Anterior cingulate cortex (tissue), 58 donors: ENCODE measurements at regions not wholly inside any gene's neighbourhood (a gene's known extent, or its start where the extent isn't known, plus 50 kb on each side); places are given as distances from the start of the nearest gene placed in this dataset.
A peak's percentile ranks its signal among the peaks of the same experiment; 100 is the strongest.

Experiments used
- DNase-seq, 58 donors: peaks; one replicate each; lab custom pipeline; 2025; lab: John Stamatoyannopoulos, UW

- DNase-seq = no peak
Observed at GRCh38 chr1:86231076-86231475, 74.5 kb upstream of the COL24A1 start.

- no peak for DNase-seq
Observed at GRCh38 chr1:86229405-86229975, 72.9 kb upstream of the COL24A1 start.

- peak in 5 of 58 donors; percentile 0 to 7 (median 3) for DNase-seq
Observed at GRCh38 chr1:86228546-86228945, 72.0 kb upstream of the COL24A1 start.

GRCh38 chr1:86227026-86227425, 70.5 kb upstream of the COL24A1 start:
- DNase-seq = no peak

GRCh38 chr1:86226204-86226603, 69.6 kb upstream of the COL24A1 start:
- no peak for DNase-seq

GRCh38 chr1:86224651-86225310, 68.2 kb upstream of the COL24A1 start:
- DNase-seq = no peak

GRCh38 chr1:86218859-86219258, 62.3 kb upstream of the COL24A1 start:
- no peak for DNase-seq

- DNase-seq = no peak
Observed at GRCh38 chr1:86214605-86215004, 58.0 kb upstream of the COL24A1 start.

GRCh38 chr1:86209346-86209745, 52.8 kb upstream of the COL24A1 start:
- no peak for DNase-seq

GRCh38 chr1:86207323-86207722, 50.8 kb upstream of the COL24A1 start:
- peak in 18 of 58 donors; percentile 1 to 42 (median 22) for DNase-seq
